Heart left ventricle (tissue), 13 donors: ENCODE measurements at regions not wholly inside any gene's neighbourhood (a gene's known extent, or its start where the extent isn't known, plus 50 kb on each side); places are given as distances from the start of the nearest gene placed in this dataset.

Experiments
- CTCF ChIP-seq, 12 donors: fragments of 200-600 bp; sonication (generic) in 4 of 12; IDR thresholded peaks; one replicate each; pipeline versions ENCODE4 v1.5.0 to v1.8.0; 2018 to 2022; ENCODE audit warnings: antibody characterized with exemption in 12 of 12, mild to moderate bottlenecking in 5 of 12
- POLR2A ChIP-seq, 2 donors: fragments of 450-650 bp; IDR thresholded peaks; one replicate each; pipeline ENCODE4 v1.6.1; 2017; ENCODE audit warnings: antibody characterized with exemption in 2 of 2, mild to moderate bottlenecking in 2 of 2, moderate library complexity in 2 of 2
- donor health status: ischemic (EF 13 %, LVEDD 7.1; RV severe dilation, severe dysfunction).
- donor health status: DM: no; HTN: yes; CAD: no.
- donor health status: DM: no; HTN: no; CAD: no.
- donor health status: ischemic (EF 25% LVEDD 6.9; RV normal size, moderate dysfunction).
- donor health status: ischemic (EF 25% LVEDD 5.7; RV mildly dilated, moderate dysfunction).
- donor health status: ischemic (EF 35%, LVEDD 5.7; RV mildly dilated, moderate dysfunction).
- donor health status: nonischemic (EF 11% LVEDD 7.7; RV severe dilation, severe dysfunction).
- donor health status: DM: yes; HTN: yes; CAD: no.
- donor health status: PGD.
- donor health status: ischemic (EF 29% LVEDD 5.4; RV normal size, mild dysfunction).
- donor health status: nonischemic (EF 23%, LVEDD 6.1; RV moderate dilation, normal function).

DNA sequence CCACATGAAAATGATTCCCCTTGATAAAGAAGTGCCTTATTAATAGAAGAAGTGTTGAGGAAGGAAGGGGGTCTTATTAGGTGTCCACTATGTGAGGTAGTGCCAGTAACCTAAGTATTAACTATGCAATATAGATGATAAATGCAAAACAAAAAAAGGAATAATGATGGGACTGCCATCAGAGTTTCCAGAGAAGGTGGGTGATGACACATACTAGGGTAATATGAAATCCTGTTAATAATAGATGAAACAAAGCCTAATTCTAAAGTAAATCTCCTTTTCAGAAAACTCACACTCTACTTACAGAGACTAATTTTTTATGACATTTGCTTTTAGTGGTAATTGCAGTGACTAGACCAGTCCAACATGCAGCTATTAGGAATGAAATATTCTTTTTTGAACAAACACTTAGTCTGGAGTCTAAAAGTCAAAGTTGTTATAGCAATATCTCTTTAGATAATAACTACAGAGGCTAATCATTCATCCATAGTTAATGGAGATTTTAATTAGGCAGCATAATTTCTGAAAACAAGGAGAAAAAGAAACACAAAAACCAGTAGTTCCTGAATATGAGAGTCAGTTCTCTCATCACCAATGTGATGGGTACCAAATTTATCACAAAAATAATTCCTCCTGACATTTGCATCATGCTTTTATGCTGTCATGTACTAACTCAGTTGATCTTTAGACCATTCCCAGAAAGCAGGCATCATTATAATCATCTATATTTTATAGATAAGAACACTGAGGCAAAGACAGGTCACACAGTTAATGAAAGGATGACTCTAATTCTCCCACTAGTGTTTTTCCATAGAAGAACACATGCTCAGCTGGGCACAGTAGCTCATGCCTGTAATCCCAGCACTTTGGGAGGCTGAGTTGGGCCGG, 208.8 kb upstream of the ARG1 start:
- no peak for TF ChIP-seq CTCF (IDR thresholded peaks at IDR 0.05)
- TF ChIP-seq POLR2A (IDR thresholded peaks at IDR 0.05) = no peak
